PC-3 (cell line): ENCODE measurements at regions not wholly inside any gene's neighbourhood (a gene's known extent, or its start where the extent isn't known, plus 50 kb on each side); places are given as distances from the start of the nearest gene placed in this dataset.

Experiments used
- EZH2 ChIP-seq: fragments of 300-600 bp; sonication (generic); IDR thresholded peaks from one replicate; pipeline ENCODE4 v1.6.1; 2017; ENCODE audit warnings: antibody characterized with exemption, mild to moderate bottlenecking, low read length; ENCODE audit not compliant: unreplicated experiment
- EZH2phosphoT487 ChIP-seq: fragments of 300-600 bp; sonication (generic); IDR thresholded peaks from 2 replicates; pipeline ENCODE4 v1.6.1; 2018; ENCODE audit warnings: mild to moderate bottlenecking, antibody characterized with exemption, low read length, borderline replicate concordance
- TF ChIP-seq, protein P1 (sequence below): fragments of 300-600 bp; sonication (generic); conservative IDR thresholded peaks from 2 replicates; pipeline ENCODE4 v1.5.1; 2017; ENCODE audit warnings: antibody characterized with exemption, low read depth, mild to moderate bottlenecking, low read length

DNA sequence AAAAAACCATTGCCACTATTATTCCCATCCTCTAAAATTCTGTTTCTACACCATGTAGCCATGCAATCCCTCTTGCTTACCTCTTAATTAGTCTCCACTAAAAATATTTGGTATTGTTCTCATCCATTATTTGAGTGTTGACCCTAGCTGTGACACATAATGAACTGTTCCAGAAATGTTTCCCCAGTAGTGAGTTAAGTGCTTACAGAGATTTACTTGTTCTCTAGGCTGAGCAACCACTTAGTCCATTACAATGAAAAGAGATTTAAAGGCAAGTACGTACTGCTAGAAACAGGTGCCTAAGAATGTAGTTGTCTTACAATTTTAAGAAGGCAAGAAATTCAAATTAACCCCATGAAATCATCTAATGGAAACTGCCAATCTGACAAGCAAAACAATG, 112.7 kb upstream of the PTPN13 start:
- TF ChIP-seq, protein P1, sequence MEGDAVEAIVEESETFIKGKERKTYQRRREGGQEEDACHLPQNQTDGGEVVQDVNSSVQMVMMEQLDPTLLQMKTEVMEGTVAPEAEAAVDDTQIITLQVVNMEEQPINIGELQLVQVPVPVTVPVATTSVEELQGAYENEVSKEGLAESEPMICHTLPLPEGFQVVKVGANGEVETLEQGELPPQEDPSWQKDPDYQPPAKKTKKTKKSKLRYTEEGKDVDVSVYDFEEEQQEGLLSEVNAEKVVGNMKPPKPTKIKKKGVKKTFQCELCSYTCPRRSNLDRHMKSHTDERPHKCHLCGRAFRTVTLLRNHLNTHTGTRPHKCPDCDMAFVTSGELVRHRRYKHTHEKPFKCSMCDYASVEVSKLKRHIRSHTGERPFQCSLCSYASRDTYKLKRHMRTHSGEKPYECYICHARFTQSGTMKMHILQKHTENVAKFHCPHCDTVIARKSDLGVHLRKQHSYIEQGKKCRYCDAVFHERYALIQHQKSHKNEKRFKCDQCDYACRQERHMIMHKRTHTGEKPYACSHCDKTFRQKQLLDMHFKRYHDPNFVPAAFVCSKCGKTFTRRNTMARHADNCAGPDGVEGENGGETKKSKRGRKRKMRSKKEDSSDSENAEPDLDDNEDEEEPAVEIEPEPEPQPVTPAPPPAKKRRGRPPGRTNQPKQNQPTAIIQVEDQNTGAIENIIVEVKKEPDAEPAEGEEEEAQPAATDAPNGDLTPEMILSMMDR: no peak
- TF ChIP-seq EZH2 (no peak), EZH2phosphoT487 (no peak)
